ENCODE measurements at regions not wholly inside any gene's neighbourhood (a gene's known extent, or its start where the extent isn't known, plus 50 kb on each side); places are given as distances from the start of the nearest gene placed in this dataset.

- Histone ChIP-seq H3K27me3 (ENCODE audit: control insufficient read depth in 3 of 3, insufficient read depth in 3 of 3, low read depth in 1 of 3, low read length in 3 of 3) (no peaks in the 10 kb centered on the region), H2BK12ac (ENCODE audit: low read length) (no peak overlapping the region), H4K91ac (ENCODE audit: low read depth, low read length, poor library complexity) (no peak overlapping the region), H2AK5ac (ENCODE audit: low read depth, low read length) (no peak overlapping the region), H3K9ac (ENCODE audit: low read depth, low read length, poor library complexity) (no peak overlapping the region), H3K4me3 (ENCODE audit: low read length in 2 of 2) (no peak overlapping the region), H3K23ac (ENCODE audit: low read depth, low read length, poor library complexity) (no peak overlapping the region), H2BK15ac (ENCODE audit: low read length) (no peak overlapping the region), H2BK120ac (ENCODE audit: low read depth, low read length) (no peak overlapping the region), H4K8ac (ENCODE audit: low read depth, low read length) (no peak overlapping the region), H2AFZ (ENCODE audit: low read length) (no peak overlapping the region), H3K79me1 (ENCODE audit: low read depth, low read length) (no peaks in the 10 kb centered on the region), H3K36me3 (replicated peaks in 1 of 2; ENCODE audit: control insufficient read depth in 2 of 2, insufficient read depth in 2 of 2, low read length in 2 of 2) (no peaks in the 10 kb centered on the region), H3K27ac (replicated peaks; ENCODE audit: low read length) (no peak overlapping the region), H3K4me1 (ENCODE audit: control insufficient read depth in 2 of 2, insufficient read depth in 1 of 2, low read depth in 1 of 2, low read length in 2 of 2) (no peaks in the 10 kb centered on the region), H3K14ac (ENCODE audit: low read length) (no peak overlapping the region), H3K9me3 (replicated peaks in 1 of 2; ENCODE audit: control insufficient read depth in 2 of 2, insufficient read depth in 1 of 2, low read depth in 1 of 2, low read length in 2 of 2) (no peaks in the 10 kb centered on the region), H3K4ac (ENCODE audit: low read length) (no peak overlapping the region), H2BK5ac (ENCODE audit: low read length) (no peak overlapping the region), H3K18ac (ENCODE audit: low read length) (no peak overlapping the region), H3K4me2 (ENCODE audit: insufficient read depth, low read length, poor library complexity, severe bottlenecking) (no peak overlapping the region)
- no CpG with 5 or more reads among the region's 12 CpGs for WGBS, 2 donors (ENCODE audit: extremely low coverage in 2 of 2, insufficient read length in 2 of 2, insufficient replicate concordance in 1 of 2)
- no peak for DNase-seq (ENCODE audit: low spot score)
Measured at GRCh38 chr2:200168641-200169555, 137.6 kb upstream of the SPATS2L start.

DNA sequence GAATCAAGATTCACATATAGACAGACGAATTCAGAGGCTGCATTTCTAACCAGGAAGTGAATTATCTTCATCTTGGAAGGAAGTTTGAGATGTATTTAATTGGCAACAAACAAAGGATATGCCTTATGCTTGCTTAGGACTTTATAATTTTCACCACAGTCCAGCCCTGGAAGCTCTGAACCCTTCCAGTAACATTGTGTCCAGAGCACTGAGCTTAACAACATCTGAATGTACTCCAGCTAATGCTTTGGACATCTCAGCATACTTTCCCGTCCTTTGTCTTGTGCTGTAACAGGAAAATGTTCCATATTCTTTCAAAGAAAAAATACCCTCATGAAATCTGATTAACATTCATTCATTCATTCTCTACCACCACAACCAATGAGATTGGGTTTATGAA, 136.3 kb upstream of the SPATS2L start:
- H2BK120ac ChIP-seq (ENCODE audit: low read depth, low read length), result no peak overlapping the region
- no peak overlapping the region for H3K9ac ChIP-seq (ENCODE audit: low read depth, low read length, poor library complexity)
- H2AK5ac ChIP-seq (ENCODE audit: low read depth, low read length), result no peak overlapping the region
- no peaks in the 10 kb centered on the region for H3K79me1 ChIP-seq (ENCODE audit: low read depth, low read length)
- H3K27me3 ChIP-seq (ENCODE audit: control insufficient read depth in 3 of 3, insufficient read depth in 3 of 3, low read depth in 1 of 3, low read length in 3 of 3), result no peaks in the 10 kb centered on the region
- no peak overlapping the region for H3K4me2 ChIP-seq (ENCODE audit: insufficient read depth, low read length, poor library complexity, severe bottlenecking)
- no peak overlapping the region for H3K4ac ChIP-seq (ENCODE audit: low read length)
- no peaks in the 10 kb centered on the region for H3K4me1 ChIP-seq (ENCODE audit: control insufficient read depth in 2 of 2, insufficient read depth in 1 of 2, low read depth in 1 of 2, low read length in 2 of 2)
- no peaks in the 10 kb centered on the region for H3K36me3 ChIP-seq (replicated peaks in 1 of 2; ENCODE audit: control insufficient read depth in 2 of 2, insufficient read depth in 2 of 2, low read length in 2 of 2)
- no peak for DNase-seq (ENCODE audit: low spot score)
- no peak overlapping the region for H2BK15ac ChIP-seq (ENCODE audit: low read length)
- H2BK5ac ChIP-seq (ENCODE audit: low read length), result no peak overlapping the region
- WGBS, 2 donors (ENCODE audit: extremely low coverage in 2 of 2, insufficient read length in 2 of 2, insufficient replicate concordance in 1 of 2), result no CpG with 5 or more reads among the region's 2 CpGs
- no peak overlapping the region for H3K23ac ChIP-seq (ENCODE audit: low read depth, low read length, poor library complexity)
- no peak overlapping the region for H3K18ac ChIP-seq (ENCODE audit: low read length)
- no peak overlapping the region for H3K4me3 ChIP-seq (ENCODE audit: low read length in 2 of 2)
- H4K8ac ChIP-seq (ENCODE audit: low read depth, low read length), result no peak overlapping the region
- no peak overlapping the region for H2AFZ ChIP-seq (ENCODE audit: low read length)
- no peak overlapping the region for H3K14ac ChIP-seq (ENCODE audit: low read length)
- H2BK12ac ChIP-seq (ENCODE audit: low read length), result no peak overlapping the region
- H3K27ac ChIP-seq (replicated peaks; ENCODE audit: low read length), result no peak overlapping the region
- no peaks in the 10 kb centered on the region for H3K9me3 ChIP-seq (replicated peaks in 1 of 2; ENCODE audit: control insufficient read depth in 2 of 2, insufficient read depth in 1 of 2, low read depth in 1 of 2, low read length in 2 of 2)
- H4K91ac ChIP-seq (ENCODE audit: low read depth, low read length, poor library complexity), result no peak overlapping the region

GRCh38 chr2:200171731-200172482, 134.6 kb upstream of the SPATS2L start:
- Histone ChIP-seq H3K4ac (ENCODE audit: low read length) (no peak overlapping the region), H4K8ac (ENCODE audit: low read depth, low read length) (no peak overlapping the region), H3K4me1 (ENCODE audit: control insufficient read depth in 2 of 2, insufficient read depth in 1 of 2, low read depth in 1 of 2, low read length in 2 of 2) (no peaks in the 10 kb centered on the region), H3K4me2 (ENCODE audit: insufficient read depth, low read length, poor library complexity, severe bottlenecking) (no peak overlapping the region), H3K9ac (ENCODE audit: low read depth, low read length, poor library complexity) (no peak overlapping the region), H3K18ac (ENCODE audit: low read length) (no peak overlapping the region), H2BK120ac (ENCODE audit: low read depth, low read length) (no peak overlapping the region), H2BK12ac (ENCODE audit: low read length) (no peak overlapping the region), H3K23ac (ENCODE audit: low read depth, low read length, poor library complexity) (no peak overlapping the region), H2AFZ (ENCODE audit: low read length) (no peak overlapping the region), H3K14ac (ENCODE audit: low read length) (no peak overlapping the region), H3K27me3 (ENCODE audit: control insufficient read depth in 3 of 3, insufficient read depth in 3 of 3, low read depth in 1 of 3, low read length in 3 of 3) (no peaks in the 10 kb centered on the region), H3K79me1 (ENCODE audit: low read depth, low read length) (no peaks in the 10 kb centered on the region), H3K9me3 (replicated peaks in 1 of 2; ENCODE audit: control insufficient read depth in 2 of 2, insufficient read depth in 1 of 2, low read depth in 1 of 2, low read length in 2 of 2) (no peaks in the 10 kb centered on the region), H3K36me3 (replicated peaks in 1 of 2; ENCODE audit: control insufficient read depth in 2 of 2, insufficient read depth in 2 of 2, low read length in 2 of 2) (no peaks in the 10 kb centered on the region), H2BK5ac (ENCODE audit: low read length) (no peak overlapping the region), H4K91ac (ENCODE audit: low read depth, low read length, poor library complexity) (no peak overlapping the region), H3K27ac (replicated peaks; ENCODE audit: low read length) (no peak overlapping the region), H3K4me3 (ENCODE audit: low read length in 2 of 2) (no peak overlapping the region), H2BK15ac (ENCODE audit: low read length) (no peak overlapping the region), H2AK5ac (ENCODE audit: low read depth, low read length) (no peak overlapping the region)
- DNase-seq (ENCODE audit: low spot score), result no peak
- WGBS, 2 donors (ENCODE audit: extremely low coverage in 2 of 2, insufficient read length in 2 of 2, insufficient replicate concordance in 1 of 2), result no CpG with 5 or more reads among the region's 4 CpGs

DNA sequence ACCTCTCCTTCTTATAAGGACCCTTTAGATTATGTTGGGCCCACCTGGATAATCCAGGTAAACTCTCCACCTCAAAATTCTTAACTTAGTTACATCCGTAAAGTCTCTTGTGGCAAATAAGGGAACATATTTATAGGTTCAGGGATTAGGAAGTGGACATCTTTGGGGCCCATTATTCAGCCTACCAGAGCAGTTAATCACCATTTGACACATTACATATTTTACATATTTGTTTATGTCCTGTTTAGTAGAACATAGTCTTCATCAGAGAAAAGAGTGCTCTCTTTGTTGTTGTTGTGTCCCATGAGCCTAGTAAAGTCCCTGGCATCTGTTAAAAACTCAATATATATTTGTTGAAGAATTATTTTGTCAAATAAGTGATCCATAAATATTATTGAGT, 134.0 kb upstream of the SPATS2L start:
- Histone ChIP-seq H2BK15ac (ENCODE audit: low read length) (no peak overlapping the region), H2BK12ac (ENCODE audit: low read length) (no peak overlapping the region), H3K14ac (ENCODE audit: low read length) (no peak overlapping the region), H2AFZ (ENCODE audit: low read length) (no peak overlapping the region), H3K4me2 (ENCODE audit: insufficient read depth, low read length, poor library complexity, severe bottlenecking) (no peak overlapping the region), H3K18ac (ENCODE audit: low read length) (no peak overlapping the region), H4K8ac (ENCODE audit: low read depth, low read length) (no peak overlapping the region), H3K9ac (ENCODE audit: low read depth, low read length, poor library complexity) (no peak overlapping the region), H3K36me3 (replicated peaks in 1 of 2; ENCODE audit: control insufficient read depth in 2 of 2, insufficient read depth in 2 of 2, low read length in 2 of 2) (no peaks in the 10 kb centered on the region), H3K27me3 (ENCODE audit: control insufficient read depth in 3 of 3, insufficient read depth in 3 of 3, low read depth in 1 of 3, low read length in 3 of 3) (no peaks in the 10 kb centered on the region), H2BK120ac (ENCODE audit: low read depth, low read length) (no peak overlapping the region), H3K23ac (ENCODE audit: low read depth, low read length, poor library complexity) (no peak overlapping the region), H3K4me3 (ENCODE audit: low read length in 2 of 2) (no peak overlapping the region), H2AK5ac (ENCODE audit: low read depth, low read length) (no peak overlapping the region), H4K91ac (ENCODE audit: low read depth, low read length, poor library complexity) (no peak overlapping the region), H3K4ac (ENCODE audit: low read length) (no peak overlapping the region), H3K4me1 (ENCODE audit: control insufficient read depth in 2 of 2, insufficient read depth in 1 of 2, low read depth in 1 of 2, low read length in 2 of 2) (no peaks in the 10 kb centered on the region), H3K9me3 (replicated peaks in 1 of 2; ENCODE audit: control insufficient read depth in 2 of 2, insufficient read depth in 1 of 2, low read depth in 1 of 2, low read length in 2 of 2) (no peaks in the 10 kb centered on the region), H2BK5ac (ENCODE audit: low read length) (no peak overlapping the region), H3K79me1 (ENCODE audit: low read depth, low read length) (no peaks in the 10 kb centered on the region), H3K27ac (replicated peaks; ENCODE audit: low read length) (no peak overlapping the region)
- WGBS, 2 donors (ENCODE audit: extremely low coverage in 2 of 2, insufficient read length in 2 of 2, insufficient replicate concordance in 1 of 2), result no CpG with 5 or more reads among the region's 1 CpG
- DNase-seq (ENCODE audit: low spot score), result no peak

Measured in neuronal stem cell (in vitro differentiated cells).